HepG2 (cell line): ENCODE measurements at regions not wholly inside any gene's neighbourhood (a gene's known extent, or its start where the extent isn't known, plus 50 kb on each side); places are given as distances from the start of the nearest gene placed in this dataset.
"Not testable (repeated sequence)": the region's sequence is repeated elsewhere in the genome, so short reads cannot be mapped to it uniquely, and the experiment has no call there.

ENCODE experiments used
- ATAC-seq: fragments of 200-7000 bp; cut with Tn5 transposase; 3 replicates; pipeline ENCODE4 v1.9.1; 2020; ENCODE audit warnings: mild to moderate bottlenecking, moderate library complexity
- BruUV-seq: library from RNA; stranded (reverse); fragments of 400-500 nt; replicated peaks from 2 replicates; lab custom pipeline; 2021; lab: Mats Ljungman, UMichigan
- CTCF ChIA-PET: fragments of 300-600 bp; formaldehyde crosslinking; extraction: SDS; loops from one replicate; lab custom pipeline; 2021; ENCODE audit warnings: low total read pairs, inconsistent platforms, low intra/inter-chr PET ratio; lab: Yijun Ruan, JAX
- POLR2A ChIA-PET: fragments of 350-600 bp; sonication (Branson Sonifier 250); formaldehyde crosslinking; loops from one replicate; lab custom pipeline; 2020; ENCODE audit warnings: antibody characterized with exemption, inconsistent platforms; lab: Yijun Ruan, JAX
- DNase-seq: peaks from one replicate; pipeline ENCODE4 v3.0.0-alpha.2; 2015; ENCODE audit warnings: low spot score
- FAIRE-seq: peaks from 3 replicates; lab custom pipeline; 2011; peaks lifted over from hg19 to GRCh38; lab: Jason Lieb, UNC
- H2AFZ ChIP-seq: one replicate; pipeline ENCODE4 v1.6.1; 2011; ENCODE audit warnings: low read length, inconsistent platforms
- H3K27ac ChIP-seq: fragments of 300-600 bp; 3 replicates; pipeline ENCODE4 v1.8.0; 2011; ENCODE audit warnings: mixed run types, mild to moderate bottlenecking, mixed read lengths, low read length, inconsistent platforms; ENCODE audit not compliant: insufficient read depth; ENCODE audit errors: extremely low read length
- H3K27me3 ChIP-seq, 2 experiments: fragments of 200-600 bp in 1 of 2; 2 replicates in 1 of 2; 3 replicates in 1 of 2; pipeline versions ENCODE4 v1.6.0 to v1.8.0; 2011; ENCODE audit warnings: low read length in 2 of 2, mild to moderate bottlenecking in 2 of 2, moderate library complexity in 2 of 2, inconsistent platforms in 1 of 2; ENCODE audit not compliant: insufficient read depth in 2 of 2, control insufficient read depth in 1 of 2
- H3K36me3 ChIP-seq, 2 experiments: fragments of 200-600 bp in 1 of 2; replicated peaks in 1 of 2; 2 replicates in 1 of 2; 3 replicates in 1 of 2; pipeline versions ENCODE4 v1.5.1 to v1.8.0; 2011; ENCODE audit warnings: low read length in 2 of 2, inconsistent platforms in 1 of 2; ENCODE audit not compliant: insufficient read depth in 2 of 2, control insufficient read depth in 1 of 2
- H3K4me1 ChIP-seq: 2 replicates; pipeline ENCODE4 v1.5.1; 2012; ENCODE audit warnings: low read length, inconsistent platforms; ENCODE audit not compliant: insufficient read depth
- H3K4me2 ChIP-seq: 2 replicates; pipeline ENCODE4 v1.6.0; 2011; ENCODE audit warnings: low read depth, low read length, inconsistent platforms
- H3K4me3 ChIP-seq, 3 experiments: fragments of 200-600 bp in 1 of 3; sonication (generic), shearing (Covaris generic) in 1 of 3; replicated peaks in 1 of 3; 2 replicates each; pipeline ENCODE4 v1.5.1; 2011 to 2016; ENCODE audit warnings: low read length in 3 of 3, inconsistent platforms in 2 of 3, low read depth in 2 of 3, mild to moderate bottlenecking in 2 of 3, control low read depth in 1 of 3, mixed read lengths in 1 of 3; ENCODE audit not compliant: insufficient read depth in 1 of 3
- H3K79me2 ChIP-seq: one replicate; pipeline ENCODE4 v1.6.1; 2011; ENCODE audit warnings: low read length, inconsistent platforms; ENCODE audit not compliant: insufficient read depth
- H3K9ac ChIP-seq: 2 replicates; pipeline ENCODE4 v1.6.0; 2011; ENCODE audit warnings: mild to moderate bottlenecking, low read depth, low read length, inconsistent platforms; ENCODE audit not compliant: insufficient read depth
- H3K9me3 ChIP-seq: 2 replicates; pipeline ENCODE4 v1.5.1; 2012; ENCODE audit warnings: mild to moderate bottlenecking, low read length
- H4K20me1 ChIP-seq: 2 replicates; pipeline ENCODE4 v1.6.0; 2011; ENCODE audit warnings: inconsistent platforms, mild to moderate bottlenecking, low read length, moderate library complexity; ENCODE audit not compliant: insufficient read depth
- BRD4 ChIP-seq: sonication (generic); formaldehyde crosslinking; IDR thresholded peaks from 2 replicates; pipeline ENCODE4 v1.4.0; 2020; ENCODE audit warnings: missing genetic modification reagents
- NR2C2 ChIP-seq: sonication (generic); formaldehyde crosslinking; IDR thresholded peaks from 2 replicates; pipeline ENCODE4 v1.4.0; 2020; ENCODE audit warnings: missing genetic modification reagents, mild to moderate bottlenecking, moderate library complexity, borderline replicate concordance
- NR2F1 ChIP-seq, 2 experiments: fragments of 450-650 bp in 1 of 2; formaldehyde crosslinking in 1 of 2; IDR thresholded peaks; 2 replicates each; pipeline versions ENCODE4 v1.5.0 to v1.6.1; 2016 to 2020; ENCODE audit warnings: mild to moderate bottlenecking in 1 of 2, missing compliant biosample characterization in 1 of 2, missing genetic modification reagents in 1 of 2, moderate library complexity in 1 of 2
- WGBS: methylation state at CpG from one replicate; pipeline ENCODE4 v1.1.6; 2017; ENCODE audit warnings: low lambda C conversion rate; 5-methylcytosine and 5-hydroxymethylcytosine counted together
- in situ Hi-C: cut with HindIII; loops from 2 replicates; pipeline ENCODE4 v1.10.0; 2017; ENCODE audit warnings: low pct_unique_long_range_greater_than_20kb; ENCODE audit not compliant: extremely low pct_ligation_motif_present
- intact Hi-C: fragments of 100-400 bp; cut with micrococcal nuclease; formaldehyde crosslinking; loops from one replicate; pipeline ENCODE4 v1.10.0; 2022; ENCODE audit not compliant: unreplicated experiment
- TF ChIP-seq, protein P1 (sequence below): IDR thresholded peaks from 2 replicates; pipeline ENCODE4 v1.6.1; 2018; ENCODE audit warnings: missing genetic modification reagents, mild to moderate bottlenecking, missing compliant biosample characterization
- TF ChIP-seq, protein P2 (sequence below): IDR thresholded peaks from 2 replicates; pipeline ENCODE4 v1.6.1; 2016; ENCODE audit warnings: mild to moderate bottlenecking
- TF ChIP-seq, protein P3 (sequence below): sonication (generic); formaldehyde crosslinking; IDR thresholded peaks from 2 replicates; pipeline ENCODE4 v1.4.0; 2020; ENCODE audit warnings: missing genetic modification reagents, borderline replicate concordance
- TF ChIP-seq, protein P4 (sequence below): sonication (generic); formaldehyde crosslinking; IDR thresholded peaks from 2 replicates; pipeline ENCODE4 v1.5.1; 2020; ENCODE audit warnings: mild to moderate bottlenecking, missing genetic modification reagents, moderate library complexity

DNA sequence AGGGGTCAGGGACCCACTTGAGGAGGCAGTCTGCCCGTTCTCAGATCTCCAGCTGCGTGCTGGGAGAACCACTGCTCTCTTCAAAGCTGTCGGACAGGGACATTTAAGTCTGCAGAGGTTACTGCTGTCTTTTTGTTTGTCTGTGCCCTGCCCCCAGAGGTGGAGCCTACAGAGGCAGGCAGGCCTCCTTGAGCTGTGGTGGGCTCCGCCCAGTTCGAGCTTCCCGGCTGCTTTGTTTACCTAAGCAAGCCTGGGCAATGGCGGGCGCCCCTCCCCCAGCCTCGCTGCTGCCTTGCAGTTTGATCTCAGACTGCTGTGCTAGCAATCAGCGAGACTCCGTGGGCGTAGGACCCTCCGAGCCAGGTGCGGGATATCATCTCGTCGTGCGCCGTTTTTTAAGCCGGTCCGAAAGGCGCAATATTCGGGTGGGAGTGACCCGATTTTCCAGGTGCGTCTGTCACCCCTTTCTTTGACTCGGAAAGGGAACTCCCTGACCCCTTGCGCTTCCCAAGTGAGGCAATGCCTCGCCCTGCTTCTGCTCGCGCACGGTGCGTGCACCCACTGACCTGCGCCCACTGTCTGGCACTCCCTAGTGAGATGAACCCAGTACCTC lies 131.6 kb downstream of the CD164 start:
- H4K20me1 ChIP-seq, in situ Hi-C loops, H3K79me2 ChIP-seq, H3K27me3 ChIP-seq, intact Hi-C loops, DNase-seq, H3K36me3 ChIP-seq, H3K9me3 ChIP-seq, CTCF ChIA-PET, H2AFZ ChIP-seq, FAIRE-seq: not testable (repeated sequence)
- H3K4me1 ChIP-seq, result peaks cover 25% of the 10 kb centered on the region
- peak overlapping the region; percentile 81; the same call in 1 of the 2 replicates for H3K4me2 ChIP-seq
- ATAC-seq, result peak; percentile 73
- BruUV-seq, result TSS peak; percentile 69
- peak overlapping the region; percentile 77 for H3K27ac ChIP-seq
- peak overlapping the region; percentile 68 for H3K9ac ChIP-seq
- POLR2A ChIA-PET, result interaction anchor here (1.0 to 2.8 kb wide), 4 partner anchors 8 to 133 kb away, joined by 3 to 21 read pairs (median 4); partner anchors contain the start of gene CD164
- H3K4me3 ChIP-seq, result peak overlapping the region; percentile 37 to 68 (median 57); a peak in 4 of 6 replicates
- TF ChIP-seq, protein P1, sequence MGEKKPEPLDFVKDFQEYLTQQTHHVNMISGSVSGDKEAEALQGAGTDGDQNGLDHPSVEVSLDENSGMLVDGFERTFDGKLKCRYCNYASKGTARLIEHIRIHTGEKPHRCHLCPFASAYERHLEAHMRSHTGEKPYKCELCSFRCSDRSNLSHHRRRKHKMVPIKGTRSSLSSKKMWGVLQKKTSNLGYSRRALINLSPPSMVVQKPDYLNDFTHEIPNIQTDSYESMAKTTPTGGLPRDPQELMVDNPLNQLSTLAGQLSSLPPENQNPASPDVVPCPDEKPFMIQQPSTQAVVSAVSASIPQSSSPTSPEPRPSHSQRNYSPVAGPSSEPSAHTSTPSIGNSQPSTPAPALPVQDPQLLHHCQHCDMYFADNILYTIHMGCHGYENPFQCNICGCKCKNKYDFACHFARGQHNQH (CRISPR knock-in tag), result 0 out of 2 replicates have a peak, but pooled peaks have one; percentile 13
- TF ChIP-seq, protein P2, sequence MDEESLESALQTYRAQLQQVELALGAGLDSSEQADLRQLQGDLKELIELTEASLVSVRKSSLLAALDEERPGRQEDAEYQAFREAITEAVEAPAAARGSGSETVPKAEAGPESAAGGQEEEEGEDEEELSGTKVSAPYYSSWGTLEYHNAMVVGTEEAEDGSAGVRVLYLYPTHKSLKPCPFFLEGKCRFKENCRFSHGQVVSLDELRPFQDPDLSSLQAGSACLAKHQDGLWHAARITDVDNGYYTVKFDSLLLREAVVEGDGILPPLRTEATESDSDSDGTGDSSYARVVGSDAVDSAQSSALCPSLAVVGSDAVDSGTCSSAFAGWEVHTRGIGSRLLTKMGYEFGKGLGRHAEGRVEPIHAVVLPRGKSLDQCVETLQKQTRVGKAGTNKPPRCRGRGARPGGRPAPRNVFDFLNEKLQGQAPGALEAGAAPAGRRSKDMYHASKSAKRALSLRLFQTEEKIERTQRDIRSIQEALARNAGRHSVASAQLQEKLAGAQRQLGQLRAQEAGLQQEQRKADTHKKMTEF (CRISPR knock-in tag), result peak; percentile 36; the same call in 1 of the 2 replicates
- TF ChIP-seq, protein P3, sequence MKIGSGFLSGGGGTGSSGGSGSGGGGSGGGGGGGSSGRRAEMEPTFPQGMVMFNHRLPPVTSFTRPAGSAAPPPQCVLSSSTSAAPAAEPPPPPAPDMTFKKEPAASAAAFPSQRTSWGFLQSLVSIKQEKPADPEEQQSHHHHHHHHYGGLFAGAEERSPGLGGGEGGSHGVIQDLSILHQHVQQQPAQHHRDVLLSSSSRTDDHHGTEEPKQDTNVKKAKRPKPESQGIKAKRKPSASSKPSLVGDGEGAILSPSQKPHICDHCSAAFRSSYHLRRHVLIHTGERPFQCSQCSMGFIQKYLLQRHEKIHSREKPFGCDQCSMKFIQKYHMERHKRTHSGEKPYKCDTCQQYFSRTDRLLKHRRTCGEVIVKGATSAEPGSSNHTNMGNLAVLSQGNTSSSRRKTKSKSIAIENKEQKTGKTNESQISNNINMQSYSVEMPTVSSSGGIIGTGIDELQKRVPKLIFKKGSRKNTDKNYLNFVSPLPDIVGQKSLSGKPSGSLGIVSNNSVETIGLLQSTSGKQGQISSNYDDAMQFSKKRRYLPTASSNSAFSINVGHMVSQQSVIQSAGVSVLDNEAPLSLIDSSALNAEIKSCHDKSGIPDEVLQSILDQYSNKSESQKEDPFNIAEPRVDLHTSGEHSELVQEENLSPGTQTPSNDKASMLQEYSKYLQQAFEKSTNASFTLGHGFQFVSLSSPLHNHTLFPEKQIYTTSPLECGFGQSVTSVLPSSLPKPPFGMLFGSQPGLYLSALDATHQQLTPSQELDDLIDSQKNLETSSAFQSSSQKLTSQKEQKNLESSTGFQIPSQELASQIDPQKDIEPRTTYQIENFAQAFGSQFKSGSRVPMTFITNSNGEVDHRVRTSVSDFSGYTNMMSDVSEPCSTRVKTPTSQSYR (CRISPR knock-in tag), result 0 out of 2 replicates have a peak, but pooled peaks have one; percentile 43
- TF ChIP-seq BRD4 (CRISPR knock-in tag), result peak; percentile 3; the same call in 1 of the 2 replicates
- TF ChIP-seq, protein P4, sequence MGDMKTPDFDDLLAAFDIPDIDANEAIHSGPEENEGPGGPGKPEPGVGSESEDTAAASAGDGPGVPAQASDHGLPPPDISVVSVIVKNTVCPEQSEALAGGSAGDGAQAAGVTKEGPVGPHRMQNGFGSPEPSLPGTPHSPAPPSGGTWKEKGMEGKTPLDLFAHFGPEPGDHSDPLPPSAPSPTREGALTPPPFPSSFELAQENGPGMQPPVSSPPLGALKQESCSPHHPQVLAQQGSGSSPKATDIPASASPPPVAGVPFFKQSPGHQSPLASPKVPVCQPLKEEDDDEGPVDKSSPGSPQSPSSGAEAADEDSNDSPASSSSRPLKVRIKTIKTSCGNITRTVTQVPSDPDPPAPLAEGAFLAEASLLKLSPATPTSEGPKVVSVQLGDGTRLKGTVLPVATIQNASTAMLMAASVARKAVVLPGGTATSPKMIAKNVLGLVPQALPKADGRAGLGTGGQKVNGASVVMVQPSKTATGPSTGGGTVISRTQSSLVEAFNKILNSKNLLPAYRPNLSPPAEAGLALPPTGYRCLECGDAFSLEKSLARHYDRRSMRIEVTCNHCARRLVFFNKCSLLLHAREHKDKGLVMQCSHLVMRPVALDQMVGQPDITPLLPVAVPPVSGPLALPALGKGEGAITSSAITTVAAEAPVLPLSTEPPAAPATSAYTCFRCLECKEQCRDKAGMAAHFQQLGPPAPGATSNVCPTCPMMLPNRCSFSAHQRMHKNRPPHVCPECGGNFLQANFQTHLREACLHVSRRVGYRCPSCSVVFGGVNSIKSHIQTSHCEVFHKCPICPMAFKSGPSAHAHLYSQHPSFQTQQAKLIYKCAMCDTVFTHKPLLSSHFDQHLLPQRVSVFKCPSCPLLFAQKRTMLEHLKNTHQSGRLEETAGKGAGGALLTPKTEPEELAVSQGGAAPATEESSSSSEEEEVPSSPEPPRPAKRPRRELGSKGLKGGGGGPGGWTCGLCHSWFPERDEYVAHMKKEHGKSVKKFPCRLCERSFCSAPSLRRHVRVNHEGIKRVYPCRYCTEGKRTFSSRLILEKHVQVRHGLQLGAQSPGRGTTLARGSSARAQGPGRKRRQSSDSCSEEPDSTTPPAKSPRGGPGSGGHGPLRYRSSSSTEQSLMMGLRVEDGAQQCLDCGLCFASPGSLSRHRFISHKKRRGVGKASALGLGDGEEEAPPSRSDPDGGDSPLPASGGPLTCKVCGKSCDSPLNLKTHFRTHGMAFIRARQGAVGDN (CRISPR knock-in tag), result peak; percentile 66
- TF ChIP-seq NR2F1 (CRISPR knock-in tag; IDR thresholded peaks at IDR 0.05), result peak in 1 of 2 experiments; percentile 56; a peak in 2 of 4 replicates
- TF ChIP-seq NR2C2 (CRISPR knock-in tag), result peak; percentile 32; the same call in 1 of the 2 replicates
- no CpG with 5 or more reads among the region's 32 CpGs for WGBS
